DOHH2 (cell line): ENCODE measurements at regions not wholly inside any gene's neighbourhood (a gene's known extent, or its start where the extent isn't known, plus 50 kb on each side); places are given as distances from the start of the nearest gene placed in this dataset.

ENCODE experiments used
- H3F3A ChIP-seq: fragments of 200-600 bp; sonication (generic), shearing (Covaris generic); 2 replicates; pipeline ENCODE4 v1.6.0; 2016; ENCODE audit warnings: antibody characterized with exemption, mild to moderate bottlenecking; ENCODE audit not compliant: control insufficient read depth, insufficient read depth
- H3K27ac ChIP-seq: fragments of 200-600 bp; sonication (generic); 2 replicates; pipeline ENCODE4 v1.5.1; 2014; ENCODE audit warnings: low read depth, mild to moderate bottlenecking, low read length, moderate library complexity
- H3K27me3 ChIP-seq: fragments of 200-600 bp; sonication (generic); 2 replicates; pipeline ENCODE4 v1.6.1; 2014; ENCODE audit warnings: mild to moderate bottlenecking, low read length, mixed read lengths; ENCODE audit not compliant: control insufficient read depth
- H3K36me3 ChIP-seq: fragments of 200-600 bp; sonication (generic); 2 replicates; pipeline ENCODE4 v1.6.1; 2014; ENCODE audit warnings: mild to moderate bottlenecking, low read length, moderate library complexity, mixed read lengths; ENCODE audit not compliant: control insufficient read depth
- H3K4me1 ChIP-seq: fragments of 200-600 bp; sonication (generic); 2 replicates; pipeline ENCODE4 v1.6.1; 2014; ENCODE audit warnings: mild to moderate bottlenecking, low read length, mixed read lengths; ENCODE audit not compliant: control insufficient read depth
- H3K4me2 ChIP-seq: fragments of 200-600 bp; sonication (generic); 2 replicates; pipeline ENCODE4 v1.6.0; 2014; ENCODE audit warnings: mild to moderate bottlenecking, low read length, moderate library complexity
- H3K4me3 ChIP-seq: fragments of 200-600 bp; sonication (generic); 2 replicates; pipeline ENCODE4 v1.5.1; 2014; ENCODE audit warnings: mild to moderate bottlenecking, low read length, mixed read lengths
- H3K79me2 ChIP-seq: fragments of 200-600 bp; sonication (generic); 2 replicates; pipeline ENCODE4 v1.6.1; 2014; ENCODE audit warnings: mild to moderate bottlenecking, low read length, mixed read lengths; ENCODE audit not compliant: control insufficient read depth
- H3K9me2 ChIP-seq: fragments of 200-600 bp; sonication (generic); replicated peaks from 2 replicates; pipeline ENCODE4 v1.6.1; 2014; ENCODE audit warnings: mild to moderate bottlenecking, low read length, mixed read lengths; ENCODE audit not compliant: control insufficient read depth
- H3K9me3 ChIP-seq: fragments of 200-600 bp; sonication (generic); 2 replicates; pipeline ENCODE4 v1.6.1; 2014; ENCODE audit warnings: antibody characterized with exemption, low read length, mixed read lengths; ENCODE audit not compliant: control insufficient read depth, insufficient read depth
- H4K20me1 ChIP-seq: fragments of 200-600 bp; sonication (generic); 2 replicates; pipeline ENCODE4 v1.6.0; 2014; ENCODE audit warnings: low read depth, mild to moderate bottlenecking, antibody characterized with exemption, low read length, moderate library complexity; ENCODE audit not compliant: control insufficient read depth, insufficient read depth
- CTCF ChIP-seq: fragments of 200-600 bp; sonication (generic); IDR thresholded peaks from one replicate; pipeline ENCODE4 v1.5.1; 2014; ENCODE audit warnings: antibody characterized with exemption, mild to moderate bottlenecking, low read depth, low read length; ENCODE audit not compliant: poor library complexity, severe bottlenecking
- EZH2phosphoT487 ChIP-seq: fragments of 200-600 bp; sonication (generic); IDR thresholded peaks from 2 replicates; pipeline ENCODE4 v1.6.1; 2017; ENCODE audit warnings: borderline replicate concordance, mild to moderate bottlenecking, antibody characterized with exemption, low read length, moderate library complexity, mixed read lengths

DNA sequence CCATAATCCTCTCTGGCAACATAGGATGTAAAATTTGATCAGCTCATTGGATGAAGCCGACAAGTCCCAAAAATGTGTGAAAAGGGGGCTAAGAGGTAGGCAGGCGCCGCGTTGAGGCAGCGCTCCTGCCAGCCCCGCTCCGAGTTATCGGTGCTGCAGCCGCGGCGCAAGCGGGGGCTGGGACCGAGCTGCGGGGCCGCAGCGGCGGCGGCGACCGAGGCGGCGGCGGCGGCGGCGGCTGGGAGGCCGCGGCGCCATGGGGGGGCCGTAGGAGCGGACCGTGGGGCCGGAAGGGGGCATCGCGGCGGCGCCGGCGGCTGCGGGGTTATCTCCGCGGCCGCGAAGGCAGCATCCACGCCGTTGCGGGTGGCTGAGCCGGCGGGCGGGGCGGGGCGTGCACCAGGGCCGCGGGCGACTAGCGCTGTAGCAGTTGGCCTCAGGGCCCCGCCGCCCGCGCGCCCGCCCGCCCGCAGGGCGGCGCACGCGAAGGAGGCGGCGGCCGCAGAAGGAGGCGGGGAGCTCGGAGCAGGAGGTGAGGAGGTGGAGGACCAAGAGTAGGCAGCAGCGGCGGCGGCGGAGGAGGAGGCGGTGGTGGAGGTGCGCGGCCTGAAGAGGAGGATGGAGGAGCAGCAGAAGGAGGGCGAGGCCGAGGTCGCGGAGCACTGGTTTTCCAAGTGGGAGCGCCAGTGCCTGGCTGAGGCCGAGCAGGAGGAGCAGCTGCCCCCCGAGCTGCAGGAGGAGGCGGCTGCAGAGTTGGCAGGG lies 126.0 kb upstream of the CXorf66 start:
- no peaks in the 10 kb centered on the region for H3K27me3 ChIP-seq
- H3K4me1 ChIP-seq, result no peaks in the 10 kb centered on the region
- H3K9me2 ChIP-seq, result no peaks in the 10 kb centered on the region
- no peaks in the 10 kb centered on the region for H3K79me2 ChIP-seq
- H3K9me3 ChIP-seq, result no peaks in the 10 kb centered on the region
- no peaks in the 10 kb centered on the region for H3K36me3 ChIP-seq
- H3K4me2 ChIP-seq, result no peak overlapping the region
- H3K27ac ChIP-seq, result no peak overlapping the region
- no peak overlapping the region for H3K4me3 ChIP-seq
- TF ChIP-seq EZH2phosphoT487 (no peak), CTCF (no peak)
- H3F3A ChIP-seq, result no peaks in the 10 kb centered on the region
- H4K20me1 ChIP-seq, result no peaks in the 10 kb centered on the region

DNA sequence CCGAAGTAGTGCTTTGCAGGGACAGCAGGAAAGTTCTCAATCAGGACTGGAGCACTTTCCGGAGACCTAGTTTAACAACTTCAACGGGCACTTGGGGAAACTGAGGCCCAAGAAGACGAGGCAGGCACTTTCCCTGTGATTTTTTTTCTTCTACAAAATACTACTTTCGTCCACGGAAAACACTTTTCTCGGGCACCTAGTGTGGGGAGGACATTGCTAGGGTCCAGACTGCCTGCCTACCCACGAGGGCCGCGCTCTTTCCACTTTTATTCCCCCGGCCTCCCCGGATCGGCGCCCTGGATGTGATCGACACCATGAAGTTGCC lies 125.4 kb upstream of the CXorf66 start:
- Histone ChIP-seq H3K4me2 (no peak overlapping the region), H4K20me1 (no peaks in the 10 kb centered on the region), H3F3A (no peaks in the 10 kb centered on the region), H3K79me2 (no peaks in the 10 kb centered on the region), H3K36me3 (no peaks in the 10 kb centered on the region), H3K4me3 (no peak overlapping the region), H3K9me2 (no peaks in the 10 kb centered on the region), H3K4me1 (no peaks in the 10 kb centered on the region), H3K27ac (no peak overlapping the region), H3K9me3 (no peaks in the 10 kb centered on the region), H3K27me3 (no peaks in the 10 kb centered on the region)
- no peak for TF ChIP-seq CTCF

GRCh38 chrX:140088438-140088837 lies 123.1 kb upstream of the CXorf66 start:
- H3K9me3 ChIP-seq, result no peaks in the 10 kb centered on the region
- H3K4me1 ChIP-seq, result no peaks in the 10 kb centered on the region
- no peaks in the 10 kb centered on the region for H3K27me3 ChIP-seq
- no peak overlapping the region for H3K4me3 ChIP-seq
- H4K20me1 ChIP-seq, result no peaks in the 10 kb centered on the region
- no peak overlapping the region for H3K27ac ChIP-seq
- no peak overlapping the region for H3K4me2 ChIP-seq
- TF ChIP-seq CTCF, result no peak
- no peak for TF ChIP-seq EZH2phosphoT487
- no peaks in the 10 kb centered on the region for H3K9me2 ChIP-seq
- H3F3A ChIP-seq, result no peaks in the 10 kb centered on the region
- H3K79me2 ChIP-seq, result no peaks in the 10 kb centered on the region
- H3K36me3 ChIP-seq, result no peaks in the 10 kb centered on the region
